Left ventricle myocardium superior (tissue), 1 donor: ENCODE measurements at regions not wholly inside any gene's neighbourhood (a gene's known extent, or its start where the extent isn't known, plus 50 kb on each side); places are given as distances from the start of the nearest gene placed in this dataset.

Experiments
- ATAC-seq: fragments of 200-7000 bp; cut with Tn5 transposase; one replicate; pipeline ENCODE4 v1.9.1; 2020; ENCODE audit warnings: mild to moderate bottlenecking, moderate library complexity
- DNase-seq: peaks from one replicate; pipeline ENCODE4 v3.0.0-alpha.2; 2020
- intact Hi-C: fragments of 100-400 bp; cut with micrococcal nuclease; formaldehyde crosslinking; loops from one replicate; pipeline ENCODE4 v1.11.0; 2022
- donor health status: DM: no; HTN: yes; CAD: no; lungs with severe emphysema.

DNA sequence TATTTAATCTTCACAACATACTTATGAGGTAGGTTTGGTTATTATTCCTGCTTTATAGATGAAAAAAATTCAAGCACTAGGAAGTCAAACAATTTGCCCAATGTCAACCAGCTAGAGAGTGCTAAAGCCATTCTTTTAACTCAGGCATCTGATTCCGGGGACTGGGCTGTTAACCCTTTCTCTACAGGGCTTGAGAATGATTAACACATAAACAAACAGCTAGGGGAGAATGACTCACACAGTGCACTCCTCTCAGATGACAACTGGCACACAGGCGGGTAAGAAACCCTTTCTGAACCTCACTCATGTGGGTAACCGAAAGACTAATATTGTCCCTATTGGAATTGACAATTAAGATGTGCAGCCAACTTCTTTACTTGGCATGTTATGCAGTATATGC is 86.3 kb upstream of the FSHR start:
- DNase-seq (no peak), ATAC-seq (no peak)
- intact Hi-C loops = no loop called here

DNA sequence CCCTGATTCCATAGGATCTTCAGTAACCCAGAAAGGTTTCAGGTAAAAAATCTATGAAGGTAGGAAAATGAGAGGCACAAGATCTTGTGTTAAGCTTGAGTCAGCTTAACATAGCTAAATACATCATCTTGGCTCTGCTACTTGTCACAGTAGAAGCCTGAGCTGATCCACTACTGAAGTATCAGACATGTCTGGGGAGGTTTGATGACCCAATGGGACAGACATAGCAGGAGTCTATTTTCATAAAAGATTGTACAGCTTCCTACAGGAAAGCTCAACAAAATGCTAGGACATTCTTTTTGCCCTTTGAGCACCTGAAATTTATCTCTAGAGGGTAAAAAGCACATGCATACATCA is 84.3 kb upstream of the FSHR start:
- intact Hi-C loops = no loop called here
- DNase-seq (no peak), ATAC-seq (no peak)

DNA sequence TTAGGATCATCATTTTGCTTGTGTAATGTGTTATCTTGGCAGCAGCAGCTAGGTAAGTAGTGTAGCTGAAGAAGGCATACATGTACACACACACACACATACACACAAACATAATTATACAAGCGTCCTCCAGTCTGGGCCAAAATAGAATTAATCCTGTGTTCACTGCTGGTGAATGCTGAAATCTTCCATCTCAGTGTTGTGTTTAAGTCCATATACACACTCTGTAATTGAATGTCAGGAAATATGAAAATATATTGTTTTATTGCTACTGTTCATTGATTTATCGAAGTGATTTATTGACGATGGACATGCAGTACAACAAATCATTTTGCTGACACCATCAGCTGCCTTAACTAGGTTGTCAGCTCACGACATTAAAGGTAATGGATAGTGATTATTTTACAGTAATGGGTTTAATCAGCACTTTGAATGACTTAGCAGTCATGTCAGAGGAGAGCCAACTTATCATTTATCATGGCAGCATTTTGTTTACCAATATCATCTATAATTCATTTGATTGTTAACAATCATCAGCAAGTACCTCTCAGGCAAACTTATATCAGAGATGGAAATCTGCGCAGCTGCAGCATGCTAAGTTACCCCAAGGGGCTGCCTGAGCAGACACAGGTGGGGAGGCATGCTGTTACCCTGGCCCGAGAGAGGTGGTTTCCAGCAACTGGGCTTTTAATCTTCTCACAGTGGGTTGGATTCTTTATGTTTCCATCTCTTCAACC is 83.7 kb upstream of the FSHR start:
- no peak for DNase-seq
- intact Hi-C loops = no loop called here
- ATAC-seq = no peak

DNA sequence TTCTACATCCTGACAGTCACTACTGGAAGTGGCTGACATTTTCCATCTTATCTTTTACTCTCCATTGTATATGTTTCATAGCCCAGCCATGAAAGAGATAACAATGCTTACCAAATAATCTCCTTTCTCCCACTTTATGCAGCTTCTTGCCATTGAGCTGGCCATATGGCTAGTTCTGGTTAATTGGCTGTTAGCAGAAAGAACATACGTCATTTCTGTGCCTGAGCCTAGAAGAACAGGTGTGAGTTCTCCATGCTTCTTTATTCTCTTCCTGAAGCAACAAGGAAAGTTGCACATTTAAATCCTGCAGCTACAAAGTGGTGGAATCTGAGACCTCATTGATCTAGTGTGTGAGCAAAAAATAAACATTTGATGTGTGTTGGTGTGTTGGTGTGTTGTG is 82.0 kb upstream of the FSHR start:
- DNase-seq (no peak), ATAC-seq (no peak)
- intact Hi-C loops = no loop called here

DNA sequence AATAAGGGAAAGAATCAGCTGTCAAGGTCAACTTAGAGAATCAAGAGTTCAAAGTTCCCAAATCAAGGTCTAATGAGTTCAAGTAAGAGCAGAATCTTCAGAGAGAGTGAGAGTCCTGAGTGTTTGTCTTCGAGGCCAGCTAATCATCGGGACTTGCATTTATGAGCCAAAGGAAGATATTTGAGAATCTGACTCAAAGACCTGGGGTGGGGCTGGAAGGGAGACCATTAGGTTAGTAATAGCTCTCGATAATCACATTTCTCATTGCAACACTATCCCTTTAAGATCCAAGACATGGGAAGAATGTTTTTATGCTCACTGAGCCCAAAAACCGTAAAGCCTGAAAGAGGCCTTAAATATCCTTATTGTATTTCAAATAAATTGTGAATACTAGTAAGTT is 72.0 kb upstream of the FSHR start:
- no peak for DNase-seq
- ATAC-seq = no peak
- intact Hi-C loops = no loop called here

DNA sequence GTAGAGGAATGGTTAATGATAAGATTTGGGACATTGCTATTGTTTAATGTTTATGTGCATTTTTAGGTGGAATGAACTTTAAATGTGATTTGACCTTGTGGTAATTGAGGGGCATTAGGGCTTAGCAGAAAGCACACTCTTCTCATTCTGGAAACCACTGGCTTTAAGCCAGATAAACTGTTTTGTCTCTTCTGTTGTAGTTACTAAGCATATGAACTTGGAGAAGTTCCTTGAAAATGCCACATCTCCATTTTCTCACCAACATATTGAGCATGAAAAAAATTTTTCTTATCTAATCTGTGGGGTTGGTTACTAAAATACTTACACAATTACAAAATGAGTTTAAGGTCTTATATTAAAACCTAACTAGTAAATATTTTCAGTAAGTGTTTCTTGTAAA is 70.8 kb upstream of the FSHR start:
- ATAC-seq (peak; percentile 68), DNase-seq (no peak)
- intact Hi-C loops = no loop called here

DNA sequence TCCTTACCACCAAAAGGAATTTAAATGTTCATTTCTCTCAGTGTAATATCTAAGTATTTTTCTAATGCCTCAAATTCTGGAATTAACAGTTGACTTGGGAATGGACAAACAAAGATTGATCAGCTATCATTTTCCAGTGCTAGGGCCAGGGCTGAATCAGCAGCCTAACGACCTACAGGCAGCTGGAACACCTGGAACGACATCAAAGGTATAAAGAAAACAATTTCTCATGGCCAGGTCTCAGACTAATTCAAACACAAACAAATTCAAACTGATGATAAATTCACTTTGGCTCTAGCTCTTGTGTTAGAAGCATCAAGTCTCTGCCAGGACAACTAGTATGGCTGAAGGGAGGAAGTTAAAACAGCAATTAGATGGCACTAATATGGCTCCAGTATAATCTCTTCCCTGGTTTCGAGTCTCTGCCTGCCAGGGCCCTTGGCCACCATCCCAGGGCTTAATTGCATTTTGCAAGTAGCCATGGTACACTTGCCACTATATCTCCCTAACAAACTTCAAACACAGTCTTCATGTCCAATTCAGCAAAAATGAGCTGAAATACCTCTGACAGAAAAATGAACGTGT is 70.2 kb upstream of the FSHR start:
- ATAC-seq = peak; percentile 79

DNA sequence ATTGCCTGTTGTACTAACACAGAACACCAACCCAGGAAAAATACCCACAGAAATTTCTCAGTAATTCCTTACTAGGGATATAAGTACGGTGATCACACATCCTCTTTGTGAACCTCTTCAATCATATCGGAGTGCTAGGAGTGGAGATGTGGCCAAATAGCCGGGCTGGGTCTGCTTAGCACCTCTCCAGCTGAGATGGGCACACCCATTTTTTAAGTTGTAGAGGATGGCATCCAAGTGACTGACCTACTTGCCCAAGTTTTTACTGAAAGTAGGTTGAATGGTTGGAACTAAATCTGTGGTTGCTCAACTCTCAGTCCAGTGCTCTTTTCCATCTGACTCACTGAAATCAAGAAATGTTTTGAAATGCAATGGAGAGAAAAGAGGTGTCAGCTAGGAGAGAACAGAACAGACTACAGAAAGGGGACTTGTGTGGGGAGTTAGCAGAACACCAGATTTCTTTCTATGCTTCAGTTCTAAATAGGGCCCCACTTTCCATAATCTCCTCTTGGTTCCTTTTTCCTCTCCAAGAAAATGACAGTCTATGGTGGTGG is 68.7 kb upstream of the FSHR start:
- DNase-seq = no peak
- peak; percentile 21 for ATAC-seq
- intact Hi-C loops = no loop called here

More for the DNA sequence above, 70.2 kb upstream of the FSHR start:
- peak; percentile 52 for DNase-seq
- intact Hi-C loops = no loop called here

DNA sequence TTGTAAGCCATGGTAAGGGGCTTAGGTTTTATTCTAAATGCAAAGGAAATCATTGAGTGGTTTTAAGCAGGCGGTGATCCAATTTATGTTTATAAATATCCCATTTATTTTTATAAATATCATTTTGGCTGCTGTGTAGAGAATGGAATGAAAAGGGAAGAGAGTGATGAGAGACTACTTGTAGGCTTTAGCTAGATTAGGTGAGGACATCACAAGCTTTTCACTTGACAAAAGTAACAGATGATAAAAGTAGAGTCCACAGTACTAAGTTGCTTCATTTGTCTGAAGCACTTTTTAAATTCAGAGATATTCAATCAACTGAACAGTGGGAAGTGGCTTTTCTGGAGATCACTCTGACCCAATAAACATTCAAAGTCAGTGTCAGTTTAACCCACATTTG is 65.4 kb upstream of the FSHR start:
- DNase-seq = no peak
- intact Hi-C loops = no loop called here
- peak; percentile 54 for ATAC-seq

DNA sequence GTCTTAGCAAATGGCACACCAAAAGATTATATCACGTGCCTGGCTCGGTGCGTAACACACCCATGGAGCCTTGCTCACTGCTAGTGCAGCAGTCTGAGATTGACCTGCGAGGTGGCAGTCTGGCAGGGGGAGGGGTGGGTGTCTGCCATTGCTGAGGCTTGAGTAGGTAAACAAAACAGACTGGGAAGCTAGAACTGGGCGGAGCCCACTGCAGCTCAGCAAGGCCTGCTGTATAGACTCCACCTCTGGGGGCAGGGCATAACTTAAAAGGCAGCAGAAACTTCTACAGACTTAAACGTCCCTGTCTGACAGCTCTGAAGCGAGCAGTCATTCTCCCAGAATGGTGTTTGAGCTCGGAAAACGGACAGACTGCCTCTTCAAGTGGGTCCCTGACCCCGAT is 55.9 kb upstream of the FSHR start:
- ATAC-seq (no peak), DNase-seq (no peak)
- intact Hi-C loops = no loop called here

DNA sequence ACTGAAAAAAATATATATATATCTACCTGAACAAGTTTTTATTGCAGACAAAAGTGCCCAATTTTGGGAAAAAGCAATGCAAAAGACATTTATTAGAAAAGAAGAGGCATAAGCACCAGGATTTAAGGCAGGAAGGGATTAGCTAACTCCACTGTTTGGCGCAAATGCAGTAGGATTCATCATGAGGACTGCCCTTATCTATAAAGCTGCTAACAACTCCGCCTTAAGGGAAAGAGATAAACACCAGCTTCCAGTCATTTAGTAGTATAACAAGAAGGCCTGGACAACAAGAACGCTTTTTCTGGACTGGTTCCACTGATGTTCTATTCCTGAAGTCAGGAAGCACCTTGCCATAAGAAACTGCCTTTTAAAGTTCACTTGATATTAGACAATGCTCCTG is 52.9 kb upstream of the FSHR start:
- no peak for DNase-seq
- ATAC-seq = no peak
- intact Hi-C loops = no loop called here
